ENCODE measurements at regions not wholly inside any gene's neighbourhood (a gene's known extent, or its start where the extent isn't known, plus 50 kb on each side); places are given as distances from the start of the nearest gene placed in this dataset.

DNA sequence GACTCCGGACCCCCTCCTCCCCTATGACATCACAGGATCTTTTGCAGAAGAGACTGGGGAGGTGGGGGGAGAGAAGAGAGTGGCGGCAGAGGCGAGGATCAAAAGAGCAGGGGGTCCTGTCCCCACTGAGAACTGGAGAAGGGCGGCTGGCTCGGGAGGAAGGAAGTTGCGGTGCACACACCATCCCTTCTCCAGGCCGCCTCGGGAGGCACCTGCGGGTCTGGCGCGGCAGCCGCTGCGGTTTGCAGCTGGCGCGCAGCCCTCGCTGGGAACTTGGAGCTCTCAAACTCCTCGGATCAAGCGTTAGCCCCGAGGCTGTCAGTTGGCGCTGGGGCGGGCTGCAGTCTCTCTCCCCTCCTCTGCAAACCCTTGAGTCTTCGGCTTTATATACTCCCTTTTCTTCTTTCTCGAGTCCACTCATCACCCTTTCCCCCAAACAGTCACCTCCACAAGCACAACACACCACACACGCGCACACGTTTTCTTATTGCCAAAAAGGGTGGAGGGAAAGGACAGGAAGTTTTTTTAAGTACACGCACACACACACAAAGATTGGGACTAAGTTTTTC is 180.7 kb downstream of the TBXT start:
- DNase-seq (ENCODE audit: low read depth in 2 of 2), result no peak

DNA sequence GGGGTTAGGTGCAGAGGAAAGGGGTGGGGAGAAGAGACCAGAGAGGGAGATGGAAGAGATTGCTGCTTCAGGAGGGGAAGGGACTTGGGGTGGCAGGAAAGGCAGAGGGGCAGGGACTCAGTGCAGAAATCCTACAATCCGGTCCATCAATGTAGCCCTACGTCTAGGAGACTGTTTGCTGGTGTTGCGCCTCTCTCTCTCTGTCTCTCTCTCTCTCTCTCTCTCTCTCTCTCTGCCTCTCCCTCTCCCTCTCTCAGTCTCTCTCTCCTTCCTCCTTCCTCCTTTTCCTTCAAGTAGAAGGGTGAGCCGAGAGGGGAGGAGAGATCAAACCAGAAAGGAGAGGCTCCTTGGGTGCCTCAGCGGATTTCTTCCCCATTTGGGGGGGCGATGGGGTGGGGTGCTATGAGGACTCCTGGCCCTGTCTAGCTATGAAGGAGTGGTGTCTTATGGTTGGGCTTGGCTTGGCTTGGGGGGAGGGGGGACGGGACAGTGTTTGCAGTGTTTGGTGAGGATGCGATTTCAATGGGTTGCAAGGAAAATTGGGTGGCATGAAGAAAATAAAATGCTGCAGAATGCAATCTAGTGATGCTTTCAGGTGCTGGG is 181.2 kb downstream of the TBXT start:
- DNase-seq (ENCODE audit: low read depth in 2 of 2), result no peak

DNA sequence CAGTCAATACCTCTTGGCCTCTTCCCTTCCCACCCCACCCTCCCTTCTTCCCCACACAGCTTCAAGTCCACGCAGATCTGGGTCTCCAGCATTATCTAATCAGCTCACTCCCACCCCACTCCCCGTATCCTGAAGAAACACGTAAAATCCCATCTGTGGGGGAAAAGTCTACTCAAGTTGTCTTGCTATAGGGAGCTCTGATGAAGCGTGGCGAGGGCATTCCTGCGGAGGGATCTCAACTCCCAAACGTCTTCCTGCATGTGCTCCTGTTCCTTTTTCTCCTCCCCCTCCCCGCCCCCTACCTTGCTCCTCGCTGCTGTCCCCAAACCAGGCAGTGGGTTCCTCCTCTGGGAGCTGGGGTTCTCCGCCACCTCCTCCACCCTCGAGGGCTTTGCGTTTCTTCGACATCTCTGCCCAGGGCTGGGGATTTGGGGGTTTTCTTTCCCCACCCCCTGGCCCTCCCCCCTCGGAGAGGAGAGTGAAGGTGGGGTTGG is 181.8 kb downstream of the TBXT start:
- DNase-seq (ENCODE audit: low read depth in 2 of 2), result no peak

- DNase-seq (ENCODE audit: low read depth in 2 of 2), result no peak
Observed at GRCh38 chr6:165985281-165985805, 182.3 kb downstream of the TBXT start.

- DNase-seq (ENCODE audit: low read depth in 2 of 2), result no peak
Observed at GRCh38 chr6:165984729-165985275, 182.8 kb downstream of the TBXT start.

- no peak for DNase-seq (ENCODE audit: low read depth in 2 of 2)
Observed at GRCh38 chr6:165983112-165984072, 184.3 kb downstream of the TBXT start.

- no peak for DNase-seq (ENCODE audit: low read depth in 2 of 2)
Observed at GRCh38 chr6:165978476-165978875, 189.2 kb downstream of the TBXT start.

- DNase-seq (ENCODE audit: low read depth in 2 of 2), result no peak
Observed at GRCh38 chr6:165976684-165977083, 191.0 kb downstream of the TBXT start.

DNA sequence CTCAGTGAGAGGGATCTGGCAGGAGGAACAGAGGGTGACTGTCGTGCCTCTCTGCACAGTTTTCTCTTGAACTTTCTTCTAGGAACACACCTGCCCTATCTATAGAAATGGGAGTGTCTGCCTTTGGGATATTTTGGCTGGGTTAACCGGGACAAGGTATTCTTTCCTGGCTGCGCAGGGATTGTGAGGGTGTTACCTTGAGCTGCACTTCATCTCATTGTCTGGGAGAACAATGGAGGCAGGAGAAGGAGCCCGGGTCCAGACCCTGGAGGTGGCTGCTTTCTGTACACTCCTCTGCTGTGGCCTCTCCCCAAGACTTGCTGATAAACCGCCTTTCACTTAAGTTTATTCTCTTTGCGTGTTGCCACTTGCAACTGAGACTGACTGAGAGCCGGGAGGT is 192.8 kb downstream of the TBXT start:
- DNase-seq (ENCODE audit: low read depth in 2 of 2), result no peak

- no peak for DNase-seq (ENCODE audit: low read depth in 2 of 2)
Observed at GRCh38 chr6:165973473-165973872, 194.2 kb downstream of the TBXT start.

DNA sequence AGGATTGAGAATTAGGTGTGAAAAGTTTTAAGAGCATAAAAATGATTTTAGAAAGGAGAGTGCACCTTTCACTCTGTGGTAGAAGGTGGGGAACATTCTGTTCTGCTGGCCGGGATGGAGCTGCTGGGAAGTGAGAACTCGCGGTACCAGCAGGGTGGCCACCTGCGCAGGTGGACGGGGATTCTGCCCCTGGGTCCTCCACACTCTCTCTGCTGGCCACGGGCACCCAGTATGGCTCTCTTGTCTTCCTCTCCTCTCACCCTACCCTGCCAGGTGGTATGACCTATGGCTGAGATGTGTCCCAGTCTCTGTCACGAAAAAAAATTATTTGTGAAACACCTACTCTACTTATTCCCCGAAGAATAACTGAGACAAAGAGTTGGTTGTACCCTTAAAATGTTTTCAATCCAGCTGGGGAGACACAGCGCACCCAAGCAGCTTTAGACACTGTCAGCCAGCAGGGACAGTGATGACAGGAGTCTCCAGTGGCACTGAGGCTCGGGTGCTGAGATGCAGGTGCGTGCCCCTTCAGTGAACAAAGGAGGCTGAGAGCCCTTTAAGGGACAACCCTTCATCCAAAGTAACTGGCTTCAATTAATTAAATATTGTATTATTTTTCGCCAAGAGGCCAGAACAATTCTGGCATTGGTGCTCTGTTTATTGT is 195.4 kb downstream of the TBXT start:
- no peak for DNase-seq (ENCODE audit: low read depth in 2 of 2)

GRCh38 chr6:165971202-165971601 is 196.4 kb downstream of the TBXT start:
- DNase-seq (ENCODE audit: low read depth in 2 of 2), result no peak

DNA sequence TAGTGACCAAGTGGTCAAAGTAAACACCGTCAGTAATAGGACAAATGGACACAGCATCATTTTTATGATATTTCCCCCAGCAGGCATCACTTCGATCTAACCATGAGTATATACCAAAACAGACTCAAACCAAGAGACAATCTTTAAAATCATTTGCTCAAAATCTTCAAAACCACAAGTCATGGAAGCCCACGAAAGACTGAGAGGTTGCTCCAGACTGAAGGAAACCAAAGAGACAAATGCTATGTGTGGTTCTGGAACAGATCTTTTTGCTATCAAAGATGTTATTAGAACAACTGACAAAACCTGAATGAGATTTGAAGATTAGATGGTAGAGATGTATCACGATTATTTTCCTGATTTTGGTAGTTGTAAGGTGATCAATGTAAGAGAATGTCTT is 197.7 kb downstream of the TBXT start:
- no peak for DNase-seq (ENCODE audit: low read depth in 2 of 2)

- no peak for DNase-seq (ENCODE audit: low read depth in 2 of 2)
Observed at GRCh38 chr6:165969184-165969583, 198.5 kb downstream of the TBXT start.

GRCh38 chr6:165968408-165968807 is 199.2 kb downstream of the TBXT start:
- no peak for DNase-seq (ENCODE audit: low read depth in 2 of 2)

DNA sequence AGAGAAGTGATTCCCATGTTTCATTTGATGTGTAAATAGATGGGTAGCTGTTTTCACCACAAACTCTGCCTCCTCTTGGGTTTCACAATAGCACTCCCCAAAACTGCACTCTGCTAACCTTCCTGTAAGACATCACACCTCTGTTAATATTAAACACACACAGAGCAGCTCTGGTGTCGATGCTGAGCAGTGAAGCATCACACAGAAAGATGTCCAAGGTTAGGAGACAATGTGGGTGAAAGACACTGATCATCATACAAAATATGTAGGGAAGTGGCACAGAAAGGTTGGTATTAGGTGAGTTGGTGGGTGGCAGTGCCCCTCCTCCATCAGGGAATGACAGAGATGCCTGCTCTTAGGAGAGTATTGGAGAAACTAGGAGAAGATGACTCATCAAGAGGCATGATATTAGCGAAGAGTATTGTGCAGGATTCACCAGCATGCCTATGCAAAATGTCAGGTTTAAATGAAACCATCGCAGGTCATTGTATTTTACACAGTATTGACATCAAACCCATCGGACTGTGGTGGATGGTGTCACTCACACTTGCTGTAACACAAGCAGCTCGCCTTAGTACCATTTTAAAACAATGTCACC is 199.7 kb downstream of the TBXT start:
- DNase-seq (ENCODE audit: low read depth in 2 of 2), result no peak

DNA sequence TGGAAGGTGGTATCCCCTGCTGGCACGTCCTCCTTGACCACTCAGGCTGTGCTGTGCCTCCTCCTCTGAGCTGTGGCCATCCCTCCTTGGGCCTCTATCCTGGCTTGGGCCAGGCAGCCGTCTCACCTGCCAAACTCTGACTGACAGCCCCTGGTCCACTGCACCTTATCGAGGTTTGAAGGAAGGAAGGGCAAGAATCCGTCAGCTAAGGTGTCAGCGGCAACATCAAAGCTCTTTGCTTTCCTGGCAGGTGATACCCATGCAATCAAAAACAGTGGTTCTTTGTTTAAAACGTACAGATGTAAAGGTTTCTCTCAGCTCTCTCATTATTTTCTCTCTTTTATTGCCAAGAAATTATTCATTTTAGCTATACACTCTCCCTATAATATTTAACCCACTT is 203.9 kb downstream of the TBXT start:
- no peak for DNase-seq (ENCODE audit: low read depth in 2 of 2)

- DNase-seq (ENCODE audit: low read depth in 2 of 2), result no peak
Observed at GRCh38 chr6:165962366-165962765, 205.3 kb downstream of the TBXT start.

- DNase-seq (ENCODE audit: low read depth in 2 of 2), result no peak
Observed at GRCh38 chr6:165961233-165961632, 206.4 kb downstream of the TBXT start.

DNA sequence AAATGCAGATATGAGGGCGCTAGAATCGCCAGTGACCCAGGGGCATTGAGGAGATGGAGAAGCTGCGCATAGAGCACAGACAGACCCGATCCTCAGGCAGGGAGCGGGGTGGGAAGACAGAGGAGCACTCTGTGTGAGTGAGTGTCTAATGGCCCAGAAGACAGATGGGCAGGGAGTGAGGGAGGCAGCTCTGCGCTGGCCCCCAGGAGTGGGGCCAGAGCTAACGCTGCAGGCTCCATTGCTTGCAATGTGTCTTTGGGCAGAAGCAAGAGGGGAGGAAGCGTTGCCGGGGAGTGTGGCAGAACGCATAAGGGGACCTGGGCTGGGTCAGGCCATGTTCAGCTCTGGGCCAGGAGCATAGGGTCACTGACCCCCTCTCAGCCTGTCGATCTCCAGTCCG is 207.0 kb downstream of the TBXT start:
- DNase-seq (ENCODE audit: low read depth in 2 of 2), result no peak

DNA sequence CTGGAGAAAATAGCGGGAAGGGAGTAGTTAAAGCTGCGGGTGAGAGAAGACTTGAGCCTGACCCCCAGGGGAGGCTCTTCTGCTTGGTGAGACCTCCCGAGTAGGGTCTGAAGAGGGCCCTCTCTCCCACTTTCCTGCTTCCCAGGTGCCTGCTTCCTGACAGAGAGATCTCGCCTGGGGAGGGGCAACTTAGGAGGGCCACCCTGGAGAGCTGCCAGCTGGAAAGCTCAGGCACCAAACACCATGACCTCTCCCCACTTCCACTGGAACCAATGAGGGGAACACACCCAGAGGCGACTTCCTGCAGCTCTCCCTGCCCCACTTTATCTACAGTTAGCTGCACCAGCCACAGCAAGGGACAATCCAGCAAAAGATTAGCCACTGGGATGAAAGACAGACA is 208.0 kb downstream of the TBXT start:
- no peak for DNase-seq (ENCODE audit: low read depth in 2 of 2)
